KMS-11 (cell line): ENCODE measurements at regions not wholly inside any gene's neighbourhood (a gene's known extent, or its start where the extent isn't known, plus 50 kb on each side); places are given as distances from the start of the nearest gene placed in this dataset.

Experiments used
- H2AFZ ChIP-seq: fragments of 200-600 bp; sonication (generic); 2 replicates; pipeline ENCODE4 v1.6.1; 2016; ENCODE audit warnings: antibody characterized with exemption, mixed run types, low read depth
- H3K27ac ChIP-seq: fragments of 200-600 bp; sonication (generic); 2 replicates; pipeline ENCODE4 v1.6.1; 2016; ENCODE audit warnings: mild to moderate bottlenecking, mixed run types
- H3K27me3 ChIP-seq: fragments of 200-600 bp; sonication (generic); 2 replicates; pipeline ENCODE4 v1.6.1; 2017; ENCODE audit warnings: mild to moderate bottlenecking, low read depth, mixed run types, moderate library complexity; ENCODE audit not compliant: insufficient read depth
- H3K36me3 ChIP-seq: fragments of 200-600 bp; sonication (generic); 2 replicates; pipeline ENCODE4 v1.6.1; 2017; ENCODE audit warnings: mild to moderate bottlenecking, mixed run types; ENCODE audit not compliant: insufficient read depth
- H3K4me1 ChIP-seq: fragments of 200-600 bp; sonication (generic); 2 replicates; pipeline ENCODE4 v1.6.1; 2016; ENCODE audit warnings: mild to moderate bottlenecking, low read depth, mixed run types; ENCODE audit not compliant: poor library complexity, severe bottlenecking
- H3K4me2 ChIP-seq: fragments of 200-600 bp; sonication (generic); 2 replicates; pipeline ENCODE4 v1.7.0; 2016; ENCODE audit warnings: mild to moderate bottlenecking, mixed run types
- H3K4me3 ChIP-seq: fragments of 200-600 bp; sonication (generic); IDR thresholded peaks from 2 replicates; pipeline ENCODE4 v1.6.1; 2017; ENCODE audit warnings: low read depth, low read length, mixed read lengths; ENCODE audit not compliant: insufficient read depth
- H3K79me2 ChIP-seq: fragments of 200-600 bp; sonication (generic); 2 replicates; pipeline ENCODE4 v1.6.1; 2016; ENCODE audit warnings: low read depth, mixed run types; ENCODE audit not compliant: insufficient read depth
- H3K9ac ChIP-seq: fragments of 200-600 bp; sonication (generic); 2 replicates; pipeline ENCODE4 v1.6.1; 2016; ENCODE audit warnings: mild to moderate bottlenecking, mixed run types
- H4K20me1 ChIP-seq: fragments of 200-600 bp; sonication (generic); 2 replicates; pipeline ENCODE4 v1.6.1; 2016; ENCODE audit warnings: mild to moderate bottlenecking, mixed run types; ENCODE audit not compliant: insufficient read depth
- CTCF ChIP-seq: fragments of 200-600 bp; sonication (generic); conservative IDR thresholded peaks from 2 replicates; pipeline ENCODE4 v1.6.1; 2017; ENCODE audit warnings: low read depth, mild to moderate bottlenecking, antibody characterized with exemption, low read length, moderate library complexity, mixed read lengths

DNA sequence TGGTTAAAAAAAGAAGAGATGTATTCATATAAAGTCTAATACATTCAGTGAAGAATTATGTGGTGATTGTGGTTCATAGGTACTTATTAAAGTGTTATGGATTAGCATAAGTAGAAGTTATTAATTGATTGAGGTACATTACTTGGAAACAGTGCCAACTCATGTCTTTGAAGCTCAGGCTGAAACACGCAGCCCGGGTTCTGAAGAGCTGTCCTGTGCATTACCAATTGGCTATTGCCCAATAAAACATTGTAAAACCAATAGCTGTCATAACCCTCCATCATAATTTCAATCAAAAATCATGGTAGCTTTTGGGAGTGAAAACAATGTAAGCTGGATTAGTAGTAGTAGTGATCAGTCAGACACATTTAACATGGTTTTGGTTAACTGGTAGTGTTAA is 560.1 kb downstream of the MCTP2 start:
- H3K27ac ChIP-seq, result no peak overlapping the region
- no peak for TF ChIP-seq CTCF
- H3K79me2 ChIP-seq, result no peaks in the 10 kb centered on the region
- no peak overlapping the region for H2AFZ ChIP-seq
- no peaks in the 10 kb centered on the region for H3K4me1 ChIP-seq
- no peak overlapping the region for H3K9ac ChIP-seq
- no peaks in the 10 kb centered on the region for H3K36me3 ChIP-seq
- H3K4me2 ChIP-seq, result no peak overlapping the region
- no peaks in the 10 kb centered on the region for H3K27me3 ChIP-seq
- H4K20me1 ChIP-seq, result no peaks in the 10 kb centered on the region
- H3K4me3 ChIP-seq, result no peak overlapping the region

DNA sequence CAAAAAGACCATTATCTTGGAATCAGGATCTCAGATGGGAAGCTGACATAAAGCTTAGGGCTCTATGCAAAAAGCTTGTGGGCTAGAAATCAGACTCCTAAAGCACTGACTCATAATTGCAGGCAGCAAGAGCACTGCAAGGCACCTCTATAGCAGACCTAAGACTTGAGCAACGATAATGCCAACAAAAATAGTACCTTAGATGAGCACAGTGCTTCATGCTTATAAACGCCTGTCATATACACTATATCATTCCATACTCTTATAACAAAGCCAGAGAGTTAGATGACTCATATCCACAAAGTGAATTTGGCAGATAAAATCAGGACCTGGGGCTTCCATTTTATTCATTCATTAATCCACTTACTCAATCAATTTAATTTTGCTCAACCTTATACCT is 560.8 kb downstream of the MCTP2 start:
- H3K79me2 ChIP-seq, result no peaks in the 10 kb centered on the region
- H3K36me3 ChIP-seq, result no peaks in the 10 kb centered on the region
- no peaks in the 10 kb centered on the region for H3K27me3 ChIP-seq
- H3K9ac ChIP-seq, result no peak overlapping the region
- H2AFZ ChIP-seq, result no peak overlapping the region
- H4K20me1 ChIP-seq, result no peaks in the 10 kb centered on the region
- no peak overlapping the region for H3K27ac ChIP-seq
- no peak for TF ChIP-seq CTCF
- H3K4me3 ChIP-seq, result no peak overlapping the region
- no peaks in the 10 kb centered on the region for H3K4me1 ChIP-seq
- no peak overlapping the region for H3K4me2 ChIP-seq

DNA sequence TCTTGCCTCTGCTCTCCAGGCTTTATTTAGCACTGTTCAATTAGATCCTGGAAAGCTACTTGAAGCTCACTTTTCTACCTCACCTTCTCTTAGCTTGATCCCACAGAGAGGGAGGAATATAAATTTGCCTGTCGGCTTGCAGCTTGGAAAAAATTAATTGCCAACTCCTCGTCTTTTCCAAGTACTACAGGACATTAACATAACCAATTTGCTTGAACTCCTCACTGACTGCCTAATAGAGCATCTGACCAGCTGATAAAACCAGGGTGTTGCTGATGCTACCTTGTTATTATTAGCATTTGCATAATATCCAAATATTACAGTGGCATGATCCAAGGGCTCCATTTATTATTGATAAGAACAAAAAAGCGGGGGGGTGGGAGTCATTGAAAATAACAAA is 561.8 kb downstream of the MCTP2 start:
- no peak for TF ChIP-seq CTCF

DNA sequence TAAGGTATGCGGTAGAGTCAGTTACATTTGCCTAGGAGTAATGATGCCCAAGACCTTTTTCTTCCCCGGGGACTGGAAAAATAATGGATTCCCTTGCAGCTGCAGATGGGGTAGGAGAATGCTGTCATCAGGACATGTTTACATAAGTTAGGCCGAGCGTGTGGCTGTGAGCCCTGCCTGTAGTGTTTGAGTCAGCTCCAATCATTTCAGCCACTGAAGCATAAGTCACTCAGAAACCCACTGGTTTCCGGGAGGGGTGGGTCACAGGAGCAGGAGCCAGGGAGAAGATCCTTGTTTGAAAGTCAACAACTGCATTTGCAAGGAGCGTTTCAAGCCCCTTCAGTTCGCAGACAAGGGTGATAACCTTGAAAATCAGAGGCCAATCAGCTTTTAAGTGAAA is 562.3 kb downstream of the MCTP2 start:
- Histone ChIP-seq H3K4me1 (no peaks in the 10 kb centered on the region), H4K20me1 (no peaks in the 10 kb centered on the region), H3K27me3 (no peaks in the 10 kb centered on the region), H3K4me3 (no peak overlapping the region), H3K9ac (no peak overlapping the region), H2AFZ (no peak overlapping the region), H3K4me2 (no peak overlapping the region), H3K79me2 (no peaks in the 10 kb centered on the region), H3K27ac (no peak overlapping the region), H3K36me3 (no peaks in the 10 kb centered on the region)
- TF ChIP-seq CTCF, result no peak

More for the DNA sequence above, 561.8 kb downstream of the MCTP2 start:
- Histone ChIP-seq H3K79me2 (no peaks in the 10 kb centered on the region), H2AFZ (no peak overlapping the region), H4K20me1 (no peaks in the 10 kb centered on the region), H3K36me3 (no peaks in the 10 kb centered on the region), H3K4me2 (no peak overlapping the region), H3K9ac (no peak overlapping the region), H3K4me3 (no peak overlapping the region), H3K27me3 (no peaks in the 10 kb centered on the region), H3K27ac (no peak overlapping the region), H3K4me1 (no peaks in the 10 kb centered on the region)

GRCh38 chr15:94804613-94805012 is 573.3 kb downstream of the MCTP2 start:
- H3K79me2 ChIP-seq, result no peaks in the 10 kb centered on the region
- H3K27me3 ChIP-seq, result no peaks in the 10 kb centered on the region
- no peak overlapping the region for H3K27ac ChIP-seq
- H2AFZ ChIP-seq, result no peak overlapping the region
- no peaks in the 10 kb centered on the region for H3K4me1 ChIP-seq
- H3K9ac ChIP-seq, result no peak overlapping the region
- H4K20me1 ChIP-seq, result no peaks in the 10 kb centered on the region
- H3K4me2 ChIP-seq, result no peak overlapping the region
- H3K36me3 ChIP-seq, result no peaks in the 10 kb centered on the region
- H3K4me3 ChIP-seq, result no peak overlapping the region
- TF ChIP-seq CTCF, result no peak
